PC-3 (cell line): ENCODE measurements at regions not wholly inside any gene's neighbourhood (a gene's known extent, or its start where the extent isn't known, plus 50 kb on each side); places are given as distances from the start of the nearest gene placed in this dataset.

Source experiments
- ATAC-seq: fragments of 200-7000 bp; cut with Tn5 transposase; 2 replicates; pipeline ENCODE4 v1.9.1; 2020; ENCODE audit warnings: mild to moderate bottlenecking, moderate library complexity
- BruUV-seq: library from RNA; stranded (reverse); fragments of 400-500 nt; replicated peaks from 2 replicates; lab custom pipeline; 2021; lab: Mats Ljungman, UMichigan
- CTCF ChIA-PET: fragments of 300-600 bp; sonication (Branson Sonifier 250); formaldehyde crosslinking; loops from one replicate; lab custom pipeline; 2022; ENCODE audit warnings: antibody characterized with exemption; lab: Charles Lee
- POLR2A ChIA-PET: fragments of 300-600 bp; sonication (Branson Sonifier 250); formaldehyde crosslinking; loops from one replicate; lab custom pipeline; 2022; ENCODE audit warnings: antibody characterized with exemption; ENCODE audit not compliant: unreplicated experiment; lab: Charles Lee
- DNase-seq: peaks from one replicate; pipeline ENCODE4 v3.0.0-alpha.2; 2015
- H2AFZ ChIP-seq: fragments of 300-600 bp; sonication (generic); 2 replicates; pipeline ENCODE4 v1.6.0; 2016; ENCODE audit warnings: antibody characterized with exemption, low read length
- H3F3A ChIP-seq: fragments of 300-600 bp; sonication (generic); one replicate; pipeline ENCODE4 v1.6.0; 2017; ENCODE audit warnings: antibody characterized with exemption, low read length, control low read depth, mild to moderate bottlenecking; ENCODE audit not compliant: unreplicated experiment
- H3K27ac ChIP-seq: fragments of 300-600 bp; sonication (generic); 2 replicates; pipeline ENCODE4 v1.5.1; 2016; ENCODE audit warnings: mild to moderate bottlenecking, low read length
- H3K27me3 ChIP-seq: fragments of 300-600 bp; sonication (generic); 2 replicates; pipeline ENCODE4 v1.6.1; 2016; ENCODE audit warnings: low read length, mixed read lengths
- H3K36me3 ChIP-seq: fragments of 300-600 bp; sonication (generic); 2 replicates; pipeline ENCODE4 v1.6.1; 2016; ENCODE audit warnings: low read depth, mixed run types, low read length, mixed read lengths
- H3K4me1 ChIP-seq: fragments of 300-600 bp; sonication (generic); 2 replicates; pipeline ENCODE4 v1.5.1; 2016; ENCODE audit warnings: low read length; ENCODE audit not compliant: insufficient read depth
- H3K4me2 ChIP-seq: fragments of 300-600 bp; sonication (generic); 2 replicates; pipeline ENCODE4 v1.6.0; 2016; ENCODE audit warnings: low read length
- H3K4me3 ChIP-seq: fragments of 300-600 bp; sonication (generic); 2 replicates; pipeline ENCODE4 v1.5.1; 2016; ENCODE audit warnings: mild to moderate bottlenecking, low read length, mixed read lengths
- H3K79me2 ChIP-seq: fragments of 300-600 bp; sonication (generic); 2 replicates; pipeline ENCODE4 v1.6.1; 2017; ENCODE audit warnings: low read length, mixed read lengths
- H3K9ac ChIP-seq: fragments of 300-600 bp; sonication (generic); 2 replicates; pipeline ENCODE4 v1.6.0; 2016; ENCODE audit warnings: mild to moderate bottlenecking, low read length
- H3K9me2 ChIP-seq: fragments of 300-600 bp; sonication (generic); replicated peaks from 2 replicates; pipeline ENCODE4 v1.6.1; 2016; ENCODE audit warnings: mixed run types, low read length, mixed read lengths
- H3K9me3 ChIP-seq: fragments of 300-600 bp; sonication (generic); 2 replicates; pipeline ENCODE4 v1.6.1; 2016; ENCODE audit warnings: low read length, mixed read lengths
- H4K20me1 ChIP-seq: fragments of 300-600 bp; sonication (generic); 2 replicates; pipeline ENCODE4 v1.6.1; 2016; ENCODE audit warnings: low read length, mixed read lengths
- CTCF ChIP-seq: fragments of 300-600 bp; sonication (generic); conservative IDR thresholded peaks from 2 replicates; pipeline ENCODE4 v1.5.1; 2017; ENCODE audit warnings: antibody characterized with exemption, low read depth, mild to moderate bottlenecking, low read length
- EZH2 ChIP-seq: fragments of 300-600 bp; sonication (generic); IDR thresholded peaks from one replicate; pipeline ENCODE4 v1.6.1; 2017; ENCODE audit warnings: antibody characterized with exemption, mild to moderate bottlenecking, low read length; ENCODE audit not compliant: unreplicated experiment
- EZH2phosphoT487 ChIP-seq: fragments of 300-600 bp; sonication (generic); IDR thresholded peaks from 2 replicates; pipeline ENCODE4 v1.6.1; 2018; ENCODE audit warnings: mild to moderate bottlenecking, antibody characterized with exemption, low read length, borderline replicate concordance
- intact Hi-C: fragments of 100-400 bp; cut with micrococcal nuclease; formaldehyde crosslinking; loops from 2 replicates; pipeline ENCODE4 v1.9.0; 2023

GRCh38 chr3:18901571-18901970 lies 246.7 kb upstream of the KCNH8 start:
- Histone ChIP-seq H3K27ac (no peak overlapping the region), H3K9me2 (no peaks in the 10 kb centered on the region), H3K4me2 (no peak overlapping the region), H3K9me3 (no peaks in the 10 kb centered on the region), H3F3A (no peaks in the 10 kb centered on the region), H3K36me3 (no peaks in the 10 kb centered on the region), H3K79me2 (no peaks in the 10 kb centered on the region), H3K27me3 (peaks cover 12% of the 10 kb centered on the region), H3K9ac (no peak overlapping the region), H4K20me1 (no peaks in the 10 kb centered on the region), H2AFZ (no peak overlapping the region), H3K4me3 (no peak overlapping the region), H3K4me1 (no peaks in the 10 kb centered on the region)
- POLR2A ChIA-PET = interaction anchor here (0.6 kb wide), 1 partner anchor 715 kb away, joined by 3 read pairs; no protein-coding TSS in a partner anchor
- intact Hi-C loops = no loop called here
- TF ChIP-seq EZH2phosphoT487 (no peak), CTCF (no peak), EZH2 (no peak)
- ATAC-seq (no peak), DNase-seq (no peak)
- BruUV-seq = no TSS peak
- CTCF ChIA-PET = no interaction called here

- ChIA-PET POLR2A (interaction anchor here (0.6 kb wide), 1 partner anchor 714 kb away, joined by 3 read pairs; no protein-coding TSS in a partner anchor), CTCF (no interaction called here)
- Histone ChIP-seq H3K9ac (no peak overlapping the region), H3K4me1 (no peaks in the 10 kb centered on the region), H3K27ac (no peak overlapping the region), H4K20me1 (no peaks in the 10 kb centered on the region), H3K9me3 (no peaks in the 10 kb centered on the region), H3K27me3 (peaks cover 12% of the 10 kb centered on the region), H3K79me2 (no peaks in the 10 kb centered on the region), H3K36me3 (no peaks in the 10 kb centered on the region), H3K9me2 (no peaks in the 10 kb centered on the region), H3K4me3 (no peak overlapping the region), H3F3A (no peaks in the 10 kb centered on the region), H2AFZ (no peak overlapping the region), H3K4me2 (no peak overlapping the region)
- no peak for DNase-seq
- ATAC-seq = no peak
- no TSS peak for BruUV-seq
- intact Hi-C loops = no loop called here
- no peak for TF ChIP-seq CTCF
- no peak for TF ChIP-seq EZH2
- TF ChIP-seq EZH2phosphoT487 = no peak
Measured at GRCh38 chr3:18900994-18901393, 247.3 kb upstream of the KCNH8 start.

GRCh38 chr3:18898911-18899310 lies 249.4 kb upstream of the KCNH8 start:
- Histone ChIP-seq H3F3A (no peaks in the 10 kb centered on the region), H3K27me3 (peaks cover 21% of the 10 kb centered on the region), H2AFZ (no peak overlapping the region), H4K20me1 (no peaks in the 10 kb centered on the region), H3K4me3 (no peak overlapping the region), H3K9me2 (no peaks in the 10 kb centered on the region), H3K9me3 (no peaks in the 10 kb centered on the region), H3K27ac (no peak overlapping the region), H3K4me2 (no peak overlapping the region), H3K4me1 (no peaks in the 10 kb centered on the region), H3K79me2 (no peaks in the 10 kb centered on the region), H3K9ac (no peak overlapping the region), H3K36me3 (no peaks in the 10 kb centered on the region)
- POLR2A ChIA-PET = no interaction called here
- intact Hi-C loops = no loop called here
- CTCF ChIA-PET = interaction anchor here (0.7 kb wide), 1 partner anchor 8 kb away, joined by 3 read pairs; no protein-coding TSS in a partner anchor
- no peak for ATAC-seq
- DNase-seq = no peak
- BruUV-seq = no TSS peak
- TF ChIP-seq CTCF (no peak), EZH2 (no peak), EZH2phosphoT487 (no peak)
